ENCODE measurements at regions not wholly inside any gene's neighbourhood (a gene's known extent, or its start where the extent isn't known, plus 50 kb on each side); places are given as distances from the start of the nearest gene placed in this dataset.

GRCh38 chr11:101195294-101195693 is 65.7 kb upstream of the PGR start:
- no peak for TF ChIP-seq CTCF (conservative IDR thresholded peaks at IDR 0.05 in 1 of 2, IDR thresholded peaks at IDR 0.05 in 1 of 2; ENCODE audit: extremely low read depth in 1 of 2, insufficient read depth in 1 of 2, low read depth in 1 of 2, low read length in 2 of 2)
- TF ChIP-seq EZH2 (IDR thresholded peaks at IDR 0.05; ENCODE audit: borderline replicate concordance, low read length): no peak

Data from mammary epithelial cell (primary cell).